Endodermal cell (in vitro differentiated cells): ENCODE measurements at regions not wholly inside any gene's neighbourhood (a gene's known extent, or its start where the extent isn't known, plus 50 kb on each side); places are given as distances from the start of the nearest gene placed in this dataset.

ENCODE experiments used
- DNase-seq: peaks from one replicate; pipeline ENCODE4 v3.0.0-alpha.2; 2017
- H3K27ac ChIP-seq: 2 replicates; pipeline ENCODE4 v1.5.1; 2013; ENCODE audit warnings: mild to moderate bottlenecking, low read depth, low read length, moderate library complexity
- H3K27me3 ChIP-seq: 2 replicates; pipeline ENCODE4 v1.6.1; 2013; ENCODE audit warnings: mild to moderate bottlenecking, low read length, moderate library complexity; ENCODE audit not compliant: insufficient read depth, control insufficient read depth, poor library complexity, severe bottlenecking
- H3K36me3 ChIP-seq: 2 replicates; pipeline ENCODE4 v1.7.0; 2013; ENCODE audit warnings: mild to moderate bottlenecking, low read length, moderate library complexity; ENCODE audit not compliant: control insufficient read depth, insufficient read depth
- H3K4me1 ChIP-seq: one replicate; pipeline ENCODE4 v1.7.0; 2013; ENCODE audit warnings: low read length; ENCODE audit not compliant: control insufficient read depth, insufficient read depth
- H3K4me3 ChIP-seq: 2 replicates; pipeline ENCODE4 v1.5.1; 2013; ENCODE audit warnings: mild to moderate bottlenecking, low read length, moderate library complexity
- H3K9ac ChIP-seq: 2 replicates; pipeline ENCODE4 v1.6.1; 2013; ENCODE audit warnings: mild to moderate bottlenecking, low read length, moderate library complexity; ENCODE audit not compliant: poor library complexity, severe bottlenecking; ENCODE audit errors: extremely low read depth
- H3K9me3 ChIP-seq: 2 replicates; pipeline ENCODE4 v1.6.1; 2013; ENCODE audit warnings: mild to moderate bottlenecking, low read length, moderate library complexity; ENCODE audit not compliant: control insufficient read depth
- H3K27ac Mint-ChIP-seq: 2 replicates; pipeline ENCODE4 v1.8.0; 2020; ENCODE audit warnings: mixed read lengths
- H3K27me3 Mint-ChIP-seq: 2 replicates; pipeline ENCODE4 v1.8.0; 2021; ENCODE audit warnings: mild to moderate bottlenecking, mixed read lengths; ENCODE audit not compliant: insufficient read depth
- H3K36me3 Mint-ChIP-seq: 2 replicates; pipeline ENCODE4 v1.8.0; 2020; ENCODE audit warnings: low read depth, mixed read lengths
- H3K4me1 Mint-ChIP-seq: 2 replicates; pipeline ENCODE4 v1.8.0; 2020; ENCODE audit warnings: mixed read lengths
- H3K4me3 Mint-ChIP-seq: 2 replicates; pipeline ENCODE4 v1.8.0; 2020; ENCODE audit warnings: mild to moderate bottlenecking, moderate library complexity, mixed read lengths
- H3K9me3 Mint-ChIP-seq: 2 replicates; pipeline ENCODE4 v1.8.0; 2020; ENCODE audit warnings: mild to moderate bottlenecking, mixed read lengths
- CTCF ChIP-seq: fragments of 200-600 bp; sonication (generic); conservative IDR thresholded peaks from 2 replicates; pipeline ENCODE4 v1.5.0; 2021; ENCODE audit warnings: antibody characterized with exemption, mild to moderate bottlenecking
- WGBS, 2 experiments: methylation state at CpG; one replicate each; pipeline versions ENCODE4 v1.1.5 to v1.1.7; 2013; ENCODE audit warnings: missing lambda C conversion rate in 2 of 2, mixed read lengths in 1 of 2; ENCODE audit not compliant: insufficient coverage in 1 of 2, insufficient read length in 1 of 2; 5-methylcytosine and 5-hydroxymethylcytosine counted together

GRCh38 chr3:105232553-105232952 is 134.2 kb upstream of the ALCAM start:
- no peak for DNase-seq
- H3K4me3 Mint-ChIP-seq: no peak overlapping the region
- no peaks in the 10 kb centered on the region for H3K36me3 Mint-ChIP-seq
- Histone ChIP-seq H3K9me3 (no peaks in the 10 kb centered on the region), H3K4me1 (no peaks in the 10 kb centered on the region), H3K27ac (no peak overlapping the region), H3K4me3 (no peak overlapping the region), H3K9ac (no peak overlapping the region), H3K36me3 (no peaks in the 10 kb centered on the region), H3K27me3 (no peaks in the 10 kb centered on the region)
- H3K27me3 Mint-ChIP-seq: no peaks in the 10 kb centered on the region
- WGBS, 2 experiments: 33 to 90% methylated on average over 1 of the region's 1 CpG
- H3K9me3 Mint-ChIP-seq: no peaks in the 10 kb centered on the region
- no peaks in the 10 kb centered on the region for H3K4me1 Mint-ChIP-seq
- no peak for TF ChIP-seq CTCF
- H3K27ac Mint-ChIP-seq: no peak overlapping the region

- Mint-ChIP-seq H3K27me3 (no peaks in the 10 kb centered on the region), H3K4me3 (no peak overlapping the region), H3K9me3 (no peaks in the 10 kb centered on the region), H3K36me3 (no peaks in the 10 kb centered on the region), H3K27ac (no peak overlapping the region), H3K4me1 (no peaks in the 10 kb centered on the region)
- no peak overlapping the region for H3K4me3 ChIP-seq
- 100% methylated on average over 1 of the region's 1 CpG; no CpG with 5 or more reads in 1 of the 2 experiments for WGBS, 2 experiments
- H3K27ac ChIP-seq: no peak overlapping the region
- no peaks in the 10 kb centered on the region for H3K4me1 ChIP-seq
- TF ChIP-seq CTCF: no peak
- no peaks in the 10 kb centered on the region for H3K36me3 ChIP-seq
- DNase-seq: no peak
- H3K27me3 ChIP-seq: no peaks in the 10 kb centered on the region
- H3K9me3 ChIP-seq: no peaks in the 10 kb centered on the region
- H3K9ac ChIP-seq: no peak overlapping the region
Observed at GRCh38 chr3:105233010-105233409, 133.7 kb upstream of the ALCAM start.

GRCh38 chr3:105235221-105235620 is 131.5 kb upstream of the ALCAM start:
- no peaks in the 10 kb centered on the region for H3K36me3 ChIP-seq
- no peak for TF ChIP-seq CTCF
- DNase-seq: no peak
- Mint-ChIP-seq H3K9me3 (no peaks in the 10 kb centered on the region), H3K36me3 (no peaks in the 10 kb centered on the region), H3K27me3 (no peaks in the 10 kb centered on the region), H3K4me3 (no peak overlapping the region), H3K27ac (no peak overlapping the region), H3K4me1 (no peaks in the 10 kb centered on the region)
- 80 to 86% methylated on average over 1 to 2 of the region's 2 CpGs for WGBS, 2 experiments
- no peak overlapping the region for H3K4me3 ChIP-seq
- no peaks in the 10 kb centered on the region for H3K27me3 ChIP-seq
- H3K4me1 ChIP-seq: no peaks in the 10 kb centered on the region
- no peak overlapping the region for H3K9ac ChIP-seq
- H3K27ac ChIP-seq: no peak overlapping the region
- H3K9me3 ChIP-seq: no peaks in the 10 kb centered on the region
